Neural progenitor cell (in vitro differentiated cells): ENCODE measurements at regions not wholly inside any gene's neighbourhood (a gene's known extent, or its start where the extent isn't known, plus 50 kb on each side); places are given as distances from the start of the nearest gene placed in this dataset.

ENCODE experiments used
- EZH2 ChIP-seq: fragments of 200-600 bp; sonication (generic); IDR thresholded peaks from 2 replicates; pipeline ENCODE4 v1.6.1; 2017; ENCODE audit warnings: antibody characterized with exemption, mild to moderate bottlenecking, moderate library complexity
- EZH2phosphoT487 ChIP-seq: fragments of 200-600 bp; sonication (generic); IDR thresholded peaks from 2 replicates; pipeline ENCODE4 v1.6.1; 2017; ENCODE audit warnings: antibody characterized with exemption
- TF ChIP-seq, protein P1 (sequence below): fragments of 200-600 bp; sonication (generic); IDR thresholded peaks from 2 replicates; pipeline ENCODE4 v1.5.1; 2017; ENCODE audit warnings: antibody characterized with exemption, mild to moderate bottlenecking

GRCh38 chr10:113241599-113242360, 291.7 kb downstream of the TCF7L2 start:
- TF ChIP-seq, protein P1, sequence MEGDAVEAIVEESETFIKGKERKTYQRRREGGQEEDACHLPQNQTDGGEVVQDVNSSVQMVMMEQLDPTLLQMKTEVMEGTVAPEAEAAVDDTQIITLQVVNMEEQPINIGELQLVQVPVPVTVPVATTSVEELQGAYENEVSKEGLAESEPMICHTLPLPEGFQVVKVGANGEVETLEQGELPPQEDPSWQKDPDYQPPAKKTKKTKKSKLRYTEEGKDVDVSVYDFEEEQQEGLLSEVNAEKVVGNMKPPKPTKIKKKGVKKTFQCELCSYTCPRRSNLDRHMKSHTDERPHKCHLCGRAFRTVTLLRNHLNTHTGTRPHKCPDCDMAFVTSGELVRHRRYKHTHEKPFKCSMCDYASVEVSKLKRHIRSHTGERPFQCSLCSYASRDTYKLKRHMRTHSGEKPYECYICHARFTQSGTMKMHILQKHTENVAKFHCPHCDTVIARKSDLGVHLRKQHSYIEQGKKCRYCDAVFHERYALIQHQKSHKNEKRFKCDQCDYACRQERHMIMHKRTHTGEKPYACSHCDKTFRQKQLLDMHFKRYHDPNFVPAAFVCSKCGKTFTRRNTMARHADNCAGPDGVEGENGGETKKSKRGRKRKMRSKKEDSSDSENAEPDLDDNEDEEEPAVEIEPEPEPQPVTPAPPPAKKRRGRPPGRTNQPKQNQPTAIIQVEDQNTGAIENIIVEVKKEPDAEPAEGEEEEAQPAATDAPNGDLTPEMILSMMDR, result no peak
- TF ChIP-seq EZH2 (no peak), EZH2phosphoT487 (no peak)
